Esophagus muscularis mucosa (tissue), 4 donors: ENCODE measurements at regions not wholly inside any gene's neighbourhood (a gene's known extent, or its start where the extent isn't known, plus 50 kb on each side); places are given as distances from the start of the nearest gene placed in this dataset.

Experiments used
- DNase-seq: peaks from one replicate; pipeline ENCODE4 v3.0.0-alpha.2; 2017; ENCODE audit errors: extremely low spot score
- H3K27ac ChIP-seq, 4 donors: fragments of 200-600 bp; sonication (generic); replicated peaks in 1 of 4; 1 replicate in 3 of 4; 2 replicates in 1 of 4; pipeline ENCODE4 v1.5.1; 2016 to 2019; ENCODE audit warnings: mild to moderate bottlenecking in 1 of 4
- H3K27me3 ChIP-seq, 4 donors: fragments of 200-600 bp; sonication (generic); one replicate each; pipeline versions ENCODE4 v1.5.1 to v1.6.0; 2016 to 2019
- H3K36me3 ChIP-seq, 4 donors: fragments of 200-600 bp; sonication (generic); one replicate each; pipeline ENCODE4 v1.5.1; 2016 to 2019
- H3K4me1 ChIP-seq, 4 donors: fragments of 200-600 bp; sonication (generic); one replicate each; pipeline ENCODE4 v1.5.1; 2016 to 2019
- H3K4me3 ChIP-seq, 4 donors: fragments of 200-600 bp; sonication (generic); 1 replicate in 2 of 4; 2 replicates in 2 of 4; pipeline ENCODE4 v1.5.1; 2016 to 2019; ENCODE audit warnings: mild to moderate bottlenecking in 4 of 4, moderate library complexity in 1 of 4
- H3K9me3 ChIP-seq, 4 donors: fragments of 200-600 bp; sonication (generic); 1 replicate in 3 of 4; 2 replicates in 1 of 4; pipeline ENCODE4 v1.5.1; 2016 to 2019
- CTCF ChIP-seq, 3 experiments: fragments of 200-600 bp in 2 of 3; fragments of 450-650 bp in 1 of 3; sonication (generic) in 2 of 3; IDR thresholded peaks; one replicate each; pipeline ENCODE4 v1.5.1; 2017 to 2019; ENCODE audit warnings: antibody characterized with exemption in 3 of 3, mild to moderate bottlenecking in 2 of 3, moderate library complexity in 1 of 3
- EP300 ChIP-seq: sonication (generic); formaldehyde crosslinking; IDR thresholded peaks from one replicate; pipeline ENCODE4 v1.6.1; 2017; ENCODE audit warnings: antibody characterized with exemption
- POLR2A ChIP-seq: fragments of 450-650 bp; IDR thresholded peaks from one replicate; pipeline ENCODE4 v1.6.1; 2017; ENCODE audit warnings: antibody characterized with exemption, moderate library complexity, mild to moderate bottlenecking, low read depth
- POLR2AphosphoS5 ChIP-seq, 2 donors: sonication (generic); formaldehyde crosslinking; IDR thresholded peaks; one replicate each; pipeline ENCODE4 v1.6.1; 2017; ENCODE audit warnings: antibody characterized with exemption in 2 of 2
- WGBS: methylation state at CpG from one replicate; pipeline ENCODE4 v1.1.5; 2018; 5-methylcytosine and 5-hydroxymethylcytosine counted together
- intact Hi-C: fragments of 100-400 bp; cut with DNase I; formaldehyde crosslinking; loops from one replicate; pipeline ENCODE4 v1.15.1; 2023

GRCh38 chr2:210842896-210843295, 286.5 kb downstream of the CPS1 start:
- WGBS, result 68% methylated on average over 3 of the region's 3 CpGs
- TF ChIP-seq POLR2A, result no peak
- TF ChIP-seq POLR2AphosphoS5 (IDR thresholded peaks at IDR 0.05), result no peak
- no peak for TF ChIP-seq EP300
- no peak for TF ChIP-seq CTCF (IDR thresholded peaks at IDR 0.05)
- Histone ChIP-seq H3K4me3 (no peak overlapping the region), H3K27ac (no peak overlapping the region), H3K9me3 (no peaks in the 10 kb centered on the region), H3K4me1 (no peaks in the 10 kb centered on the region), H3K36me3 (no peaks in the 10 kb centered on the region), H3K27me3 (no peaks in the 10 kb centered on the region)
- intact Hi-C loops, result no loop called here
- no peak for DNase-seq

- Histone ChIP-seq H3K36me3 (no peaks in the 10 kb centered on the region), H3K9me3 (no peaks in the 10 kb centered on the region), H3K27ac (no peak overlapping the region), H3K4me3 (no peak overlapping the region), H3K4me1 (no peaks in the 10 kb centered on the region), H3K27me3 (no peaks in the 10 kb centered on the region)
- no peak for TF ChIP-seq POLR2A
- no peak for TF ChIP-seq EP300
- TF ChIP-seq CTCF (IDR thresholded peaks at IDR 0.05), result no peak
- no peak for DNase-seq
- intact Hi-C loops, result no loop called here
- 80% methylated on average over 1 of the region's 1 CpG for WGBS
Measured at GRCh38 chr2:210844016-210844415, 287.6 kb downstream of the CPS1 start.

- 30% methylated on average over 2 of the region's 2 CpGs for WGBS
- H3K27me3 ChIP-seq, result no peaks in the 10 kb centered on the region
- DNase-seq, result no peak
- TF ChIP-seq POLR2AphosphoS5 (IDR thresholded peaks at IDR 0.05), result no peak
- no peak overlapping the region for H3K27ac ChIP-seq
- no peaks in the 10 kb centered on the region for H3K4me1 ChIP-seq
- H3K9me3 ChIP-seq, result no peaks in the 10 kb centered on the region
- H3K36me3 ChIP-seq, result no peaks in the 10 kb centered on the region
- intact Hi-C loops, result no loop called here
- no peak overlapping the region for H3K4me3 ChIP-seq
Measured at GRCh38 chr2:210859314-210859713, 302.9 kb downstream of the CPS1 start.

GRCh38 chr2:210860276-210860675, 303.9 kb downstream of the CPS1 start:
- Histone ChIP-seq H3K36me3 (no peaks in the 10 kb centered on the region), H3K27me3 (no peaks in the 10 kb centered on the region), H3K4me3 (no peak overlapping the region), H3K9me3 (no peaks in the 10 kb centered on the region), H3K27ac (no peak overlapping the region), H3K4me1 (no peaks in the 10 kb centered on the region)
- intact Hi-C loops, result no loop called here
- 71% methylated on average over 5 of the region's 5 CpGs for WGBS
- no peak for DNase-seq
- TF ChIP-seq EP300 (no peak), POLR2AphosphoS5 (IDR thresholded peaks at IDR 0.05) (no peak), POLR2A (no peak), CTCF (IDR thresholded peaks at IDR 0.05) (no peak)

- H3K27me3 ChIP-seq, result no peaks in the 10 kb centered on the region
- H3K36me3 ChIP-seq, result no peaks in the 10 kb centered on the region
- intact Hi-C loops, result no loop called here
- H3K4me3 ChIP-seq, result no peak overlapping the region
- TF ChIP-seq EP300 (no peak), CTCF (IDR thresholded peaks at IDR 0.05) (no peak), POLR2A (no peak)
- 69% methylated on average over 2 of the region's 2 CpGs for WGBS
- no peaks in the 10 kb centered on the region for H3K9me3 ChIP-seq
- no peaks in the 10 kb centered on the region for H3K4me1 ChIP-seq
- no peak overlapping the region for H3K27ac ChIP-seq
- no peak for DNase-seq
Measured at GRCh38 chr2:210861038-210861665, 304.8 kb downstream of the CPS1 start.
